ENCODE measurements at regions not wholly inside any gene's neighbourhood (a gene's known extent, or its start where the extent isn't known, plus 50 kb on each side); places are given as distances from the start of the nearest gene placed in this dataset.
"Not testable (repeated sequence)": the region's sequence is repeated elsewhere in the genome, so short reads cannot be mapped to it uniquely, and the experiment has no call there.

DNA sequence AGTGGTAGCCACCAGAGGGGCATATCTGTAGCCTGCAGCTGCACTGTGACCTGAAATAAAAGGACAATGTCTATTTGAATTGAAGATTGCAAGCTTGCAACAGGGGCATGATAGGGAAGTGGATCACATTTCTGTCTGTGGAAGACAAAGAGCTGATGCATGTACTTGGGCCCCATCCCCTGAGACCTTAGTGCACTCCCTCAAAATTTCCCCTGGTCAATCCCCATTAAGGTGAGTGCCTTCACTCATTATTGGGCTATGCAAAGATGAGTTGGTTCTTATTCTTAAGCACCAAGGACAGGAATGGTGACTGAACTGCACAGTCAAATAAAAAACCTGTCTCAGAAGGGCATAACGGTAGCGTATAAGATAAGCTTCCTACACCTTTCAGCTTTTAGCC is 273.1 kb upstream of the ARSJ start:
- DNase-seq: no peak

DNA sequence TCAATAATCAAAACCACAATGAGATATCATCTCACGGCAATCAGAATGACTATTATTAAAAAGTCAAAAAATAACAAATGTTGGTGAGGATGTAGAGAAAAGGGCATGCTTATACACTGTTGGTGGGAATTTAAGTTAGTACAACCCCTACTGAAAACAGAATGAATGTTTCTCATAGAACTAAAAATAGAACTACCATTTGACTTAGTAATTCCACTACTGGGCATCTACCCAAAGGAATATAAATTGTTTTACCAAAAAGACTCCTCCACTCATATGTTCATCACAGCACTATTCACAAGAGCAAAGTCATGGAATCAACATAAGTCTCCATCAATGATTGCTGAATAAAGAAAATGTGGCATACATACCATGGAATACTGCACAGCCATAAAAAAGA is 278.1 kb upstream of the ARSJ start:
- DNase-seq: no peak

DNA sequence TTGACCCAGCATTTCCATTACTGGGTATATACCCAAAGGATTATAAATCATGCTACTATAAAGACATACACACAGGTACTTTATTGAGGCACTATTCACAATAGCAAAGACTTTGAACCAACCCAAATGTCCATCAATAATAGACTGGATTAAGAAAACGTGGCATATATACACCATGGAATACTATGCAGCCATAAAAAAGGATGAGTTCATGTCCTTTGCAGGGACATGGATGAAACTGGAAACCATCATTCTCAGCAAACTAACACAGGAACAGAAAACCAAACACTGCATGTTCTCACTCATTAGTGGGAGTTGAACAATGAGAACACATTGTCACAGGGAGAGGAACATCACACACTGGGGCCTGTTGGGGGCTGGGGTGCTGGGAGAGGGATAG is 283.0 kb upstream of the ARSJ start:
- DNase-seq: not testable (repeated sequence)

GRCh38 chr4:114263233-114263632 is 283.8 kb upstream of the ARSJ start:
- DNase-seq: no peak

GRCh38 chr4:114264452-114264851 is 285.0 kb upstream of the ARSJ start:
- no peak for DNase-seq

GRCh38 chr4:114264877-114265291 is 285.4 kb upstream of the ARSJ start:
- DNase-seq: no peak

- DNase-seq: no peak
These were observed 285.9 kb upstream of the ARSJ start for GRCh38 chr4:114265342-114265741.

- DNase-seq: no peak
These were observed 288.5 kb upstream of the ARSJ start for GRCh38 chr4:114267976-114268375.

DNA sequence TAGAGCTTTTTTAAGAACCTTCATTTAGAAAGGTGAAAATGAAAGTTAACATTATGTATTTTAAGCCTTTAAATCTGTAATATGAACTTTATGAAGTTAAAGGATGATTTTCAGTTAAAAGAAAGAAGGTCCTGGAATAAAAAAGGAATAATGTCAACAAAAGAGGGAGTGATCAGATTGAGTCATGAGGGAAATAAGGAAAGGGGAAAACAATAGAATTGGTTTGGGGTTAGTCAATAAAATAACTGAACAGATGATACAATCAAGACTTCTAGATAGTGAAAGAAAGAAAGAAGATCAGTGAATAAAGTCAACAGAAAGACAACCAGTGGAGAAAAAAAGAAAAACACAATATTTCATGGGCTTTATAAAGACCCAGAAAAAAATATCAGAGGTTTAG is 291.6 kb upstream of the ARSJ start:
- DNase-seq: no peak

DNA sequence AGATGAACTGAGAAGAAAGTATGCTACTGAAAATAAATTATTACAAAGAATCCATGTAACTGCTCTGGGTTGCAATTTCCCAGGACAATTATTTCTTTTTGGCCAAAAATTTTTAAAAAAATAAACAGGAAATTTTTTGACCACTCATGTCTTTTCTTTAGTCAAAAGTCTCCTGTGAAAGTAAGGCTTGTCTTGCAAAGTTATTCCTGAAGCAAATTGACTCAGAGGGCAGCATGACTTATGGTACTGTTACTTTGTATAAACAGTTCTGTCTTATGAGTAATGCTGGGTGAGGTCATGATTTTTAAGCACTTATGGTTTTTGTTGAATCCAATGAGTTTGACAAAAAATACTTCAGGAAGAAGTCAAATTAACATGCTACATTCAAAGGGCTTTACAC is 292.8 kb upstream of the ARSJ start:
- no peak for DNase-seq

GRCh38 chr4:114273238-114273637 is 293.8 kb upstream of the ARSJ start:
- no peak for DNase-seq

DNA sequence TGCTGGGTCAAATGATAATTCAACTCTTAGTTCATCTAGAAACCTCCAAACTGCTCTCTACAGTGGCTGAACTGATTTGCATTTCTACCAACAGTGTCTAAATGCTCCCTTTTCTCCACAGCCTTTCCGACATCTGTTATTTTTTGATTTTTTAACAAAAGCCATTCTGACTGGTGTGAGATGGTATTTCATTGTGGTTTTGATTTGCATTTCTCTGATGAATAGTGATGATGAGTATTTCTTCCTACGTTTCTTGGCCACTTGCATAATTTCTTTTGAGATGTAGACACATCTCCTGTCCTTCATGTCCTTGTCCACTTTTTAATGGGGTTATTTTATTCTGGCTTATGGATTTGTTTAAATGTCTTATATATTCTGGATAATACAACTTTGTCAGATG is 298.2 kb upstream of the ARSJ start:
- no peak for DNase-seq

DNA sequence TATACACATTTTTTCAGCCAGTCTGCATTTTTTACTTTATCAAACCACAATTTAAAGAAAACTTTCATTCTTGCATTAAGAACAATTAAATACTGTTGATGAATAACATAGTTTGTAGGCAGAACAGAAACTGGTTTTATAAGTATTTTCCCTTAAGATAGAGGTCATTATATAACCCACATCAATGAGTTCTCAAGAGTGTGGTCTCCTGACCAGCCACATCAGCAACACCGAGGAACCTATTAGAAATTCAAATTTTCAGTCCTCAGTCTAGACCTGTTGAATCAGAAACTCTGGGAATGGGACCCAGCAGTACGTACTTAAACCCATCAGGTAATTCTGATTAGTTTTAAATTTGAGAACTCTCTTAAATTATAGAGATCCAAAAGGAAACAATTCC is 299.6 kb upstream of the ARSJ start:
- DNase-seq: no peak

DNA sequence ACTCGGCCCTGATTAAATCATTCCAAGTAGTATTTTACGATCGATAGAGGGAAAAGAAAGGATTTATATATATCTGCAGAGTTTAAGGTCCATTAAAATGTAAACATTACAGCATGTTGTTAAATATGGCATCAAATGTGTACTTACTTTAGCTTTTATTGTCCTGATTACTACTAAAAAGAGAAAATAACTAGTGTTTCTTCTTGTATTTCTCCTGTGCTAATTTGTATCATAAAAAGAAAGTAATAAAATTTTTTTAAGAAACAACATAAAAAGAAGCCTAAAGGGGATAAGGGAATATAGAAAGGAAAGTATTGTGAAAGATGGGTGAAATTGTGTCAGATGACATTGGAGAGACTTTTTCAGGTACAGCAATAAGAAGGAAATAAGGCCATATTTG is 300.3 kb upstream of the ARSJ start:
- no peak for DNase-seq

DNA sequence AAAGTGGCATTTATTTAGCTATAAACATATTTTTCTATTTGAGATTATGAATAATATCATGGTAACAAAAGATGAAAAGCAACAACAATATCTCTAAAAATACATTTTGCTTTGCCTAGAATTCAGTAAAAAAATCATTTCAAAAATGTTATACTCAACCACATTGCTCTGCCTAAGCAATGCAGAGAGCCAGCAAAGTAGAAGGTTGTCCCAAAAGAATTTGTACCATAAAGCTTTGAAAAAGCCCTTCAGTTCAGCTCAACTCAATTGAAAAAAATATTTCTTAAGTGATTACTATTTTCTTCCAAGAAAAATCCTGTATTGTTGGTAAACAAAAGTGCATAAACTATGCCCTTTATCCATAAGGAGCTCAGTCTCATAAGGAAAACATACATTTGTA is 301.2 kb upstream of the ARSJ start:
- DNase-seq: no peak

DNA sequence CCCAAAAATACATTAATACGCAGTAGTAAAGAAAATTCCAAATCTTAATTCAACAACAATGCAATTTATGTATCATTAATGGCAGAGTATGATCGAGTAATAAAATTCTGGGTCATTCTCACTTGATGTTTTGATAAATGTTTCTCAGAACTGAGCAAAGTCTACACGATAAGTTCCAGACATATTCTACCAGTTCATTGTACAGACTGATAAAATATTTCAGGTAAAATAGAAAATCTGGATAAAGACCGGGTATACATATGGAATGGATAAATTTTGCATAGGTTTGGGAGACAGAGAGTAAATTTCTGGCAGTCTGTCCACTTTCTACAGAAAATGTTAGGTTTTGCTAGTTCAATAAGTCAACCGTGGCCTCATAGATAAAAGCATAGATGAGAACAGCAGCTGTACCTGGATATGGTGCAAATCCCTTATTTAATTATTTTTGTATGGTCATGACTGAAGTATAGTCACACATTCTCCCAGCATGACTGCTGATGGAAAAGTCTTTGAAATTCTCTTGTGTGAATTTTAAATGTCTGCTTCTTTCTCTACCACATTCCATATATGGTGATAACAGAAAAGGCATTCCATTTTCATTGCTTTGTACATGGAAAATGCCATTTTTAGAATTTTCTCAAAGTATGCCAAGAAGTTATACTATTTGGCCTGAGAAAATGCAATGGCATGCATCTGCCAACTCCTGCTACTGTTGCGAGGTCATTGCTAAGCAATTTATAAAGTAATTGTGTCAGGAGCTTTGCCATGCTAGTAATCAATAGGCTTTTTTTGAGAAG is 301.9 kb upstream of the ARSJ start:
- no peak for DNase-seq

GRCh38 chr4:114282937-114283336 is 303.5 kb upstream of the ARSJ start:
- DNase-seq: no peak

DNA sequence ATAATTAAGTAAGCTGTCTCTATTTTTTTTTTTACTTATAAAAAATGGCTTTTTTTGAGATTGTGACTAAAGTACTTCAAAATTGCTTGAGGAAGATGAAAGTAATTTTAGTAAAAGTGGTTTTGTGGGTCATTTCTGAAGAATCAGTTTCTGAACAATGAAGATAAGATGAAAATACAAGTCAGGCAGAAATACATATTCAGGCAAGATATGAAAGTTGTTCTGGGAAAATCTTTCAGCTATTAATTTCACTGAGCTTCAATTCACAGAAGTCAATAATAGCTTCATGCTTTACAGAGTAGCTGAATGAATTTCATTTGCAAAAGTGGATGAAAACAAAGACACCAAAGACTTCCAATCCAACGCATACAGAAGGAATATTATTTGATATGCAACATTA is 305.2 kb upstream of the ARSJ start:
- no peak for DNase-seq

DNA sequence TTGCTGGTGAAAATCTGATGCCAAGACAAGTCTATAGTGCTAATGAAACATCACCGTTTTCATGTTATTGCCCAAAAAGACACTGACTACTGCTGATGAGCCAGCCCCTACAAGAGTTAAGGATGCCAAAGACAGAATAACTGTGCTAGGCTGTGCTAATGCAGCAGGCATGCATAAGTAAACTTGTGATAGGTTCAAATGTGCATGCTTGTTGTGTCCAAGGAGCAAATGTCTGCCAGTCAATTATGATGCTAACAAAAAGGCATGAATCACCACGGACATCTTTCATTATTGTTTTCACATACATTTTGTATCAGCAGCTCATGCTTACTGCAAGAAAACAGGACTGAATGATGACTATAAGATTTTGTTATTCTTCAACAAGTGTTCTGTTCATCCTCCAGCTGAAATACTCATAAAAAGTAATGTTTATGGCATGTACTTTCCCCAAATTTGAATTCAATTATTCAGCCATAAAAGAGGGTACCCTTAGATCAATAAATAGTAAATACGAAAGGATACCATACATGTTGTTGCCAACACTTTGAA is 306.9 kb upstream of the ARSJ start:
- DNase-seq: no peak

- DNase-seq: no peak
These were observed 307.7 kb upstream of the ARSJ start for GRCh38 chr4:114287079-114287696.

GRCh38 chr4:114296126-114296525 is 302.5 kb upstream of the UGT8 start:
- no peak for DNase-seq

- no peak for DNase-seq
These were observed 296.1 kb upstream of the UGT8 start for GRCh38 chr4:114302472-114302871.

GRCh38 chr4:114304046-114304445 is 294.6 kb upstream of the UGT8 start:
- DNase-seq: no peak

- DNase-seq: no peak
These were observed 294.0 kb upstream of the UGT8 start for GRCh38 chr4:114304567-114304966.

DNA sequence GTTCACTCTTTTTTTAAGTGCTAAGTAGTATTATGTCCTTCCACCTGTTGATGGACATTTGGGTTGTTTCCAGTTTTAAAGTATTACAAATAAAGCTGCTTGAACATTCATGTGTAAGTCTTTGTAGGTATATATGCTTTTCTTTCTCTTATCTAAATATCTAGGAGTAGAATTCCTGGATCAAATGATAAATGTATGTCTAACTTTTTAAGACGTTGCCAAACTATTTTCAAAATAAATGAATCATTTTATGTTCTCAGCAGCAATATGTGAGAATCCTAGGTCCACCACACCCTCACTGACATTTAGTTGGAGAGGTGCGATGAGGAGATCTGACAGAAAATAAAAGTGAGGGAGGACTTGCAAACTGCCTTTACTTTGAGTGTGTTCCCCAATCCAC is 291.7 kb upstream of the UGT8 start:
- no peak for DNase-seq

Measured in DMS 273 treated with DMSO at 0.1 percent for 48 hours (cell line).